ENCODE measurements at regions not wholly inside any gene's neighbourhood (a gene's known extent, or its start where the extent isn't known, plus 50 kb on each side); places are given as distances from the start of the nearest gene placed in this dataset.

DNA sequence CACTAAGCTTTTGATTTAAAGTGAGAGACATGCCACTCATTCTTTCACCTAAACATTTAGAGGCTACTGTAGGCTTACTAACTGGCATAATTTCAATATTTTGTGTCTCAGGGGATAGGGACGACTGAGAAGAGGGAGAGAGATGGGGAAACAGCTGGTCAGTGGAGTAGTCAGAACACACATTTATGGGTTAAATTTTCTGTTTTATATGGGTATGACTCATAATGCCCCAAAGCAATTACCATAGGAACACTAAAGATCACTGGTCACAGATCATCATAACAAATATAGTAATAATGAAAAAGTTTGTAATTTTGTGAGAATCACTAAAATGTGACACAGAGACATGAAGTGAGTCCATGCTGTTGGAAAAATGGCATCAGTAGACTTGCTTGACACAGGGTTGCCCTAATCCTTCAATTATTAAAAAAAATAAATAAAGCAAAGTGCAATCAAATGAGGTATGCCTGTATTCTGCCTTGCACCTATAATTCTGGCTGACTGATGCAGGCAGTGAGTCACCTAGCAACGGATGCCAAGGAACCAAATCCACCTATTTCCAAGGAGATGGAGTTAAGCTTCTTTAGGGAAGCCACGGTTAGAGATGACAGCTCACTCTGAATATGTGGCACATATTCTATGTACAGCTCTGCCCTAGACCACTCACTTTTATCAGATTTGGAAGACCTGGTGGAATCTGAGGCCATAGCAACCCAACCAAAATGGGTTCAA, 166.1 kb downstream of the MARCHF11 start:
- intact Hi-C loops (cut with micrococcal nuclease) = no loop called here
- TF ChIP-seq, protein P1, sequence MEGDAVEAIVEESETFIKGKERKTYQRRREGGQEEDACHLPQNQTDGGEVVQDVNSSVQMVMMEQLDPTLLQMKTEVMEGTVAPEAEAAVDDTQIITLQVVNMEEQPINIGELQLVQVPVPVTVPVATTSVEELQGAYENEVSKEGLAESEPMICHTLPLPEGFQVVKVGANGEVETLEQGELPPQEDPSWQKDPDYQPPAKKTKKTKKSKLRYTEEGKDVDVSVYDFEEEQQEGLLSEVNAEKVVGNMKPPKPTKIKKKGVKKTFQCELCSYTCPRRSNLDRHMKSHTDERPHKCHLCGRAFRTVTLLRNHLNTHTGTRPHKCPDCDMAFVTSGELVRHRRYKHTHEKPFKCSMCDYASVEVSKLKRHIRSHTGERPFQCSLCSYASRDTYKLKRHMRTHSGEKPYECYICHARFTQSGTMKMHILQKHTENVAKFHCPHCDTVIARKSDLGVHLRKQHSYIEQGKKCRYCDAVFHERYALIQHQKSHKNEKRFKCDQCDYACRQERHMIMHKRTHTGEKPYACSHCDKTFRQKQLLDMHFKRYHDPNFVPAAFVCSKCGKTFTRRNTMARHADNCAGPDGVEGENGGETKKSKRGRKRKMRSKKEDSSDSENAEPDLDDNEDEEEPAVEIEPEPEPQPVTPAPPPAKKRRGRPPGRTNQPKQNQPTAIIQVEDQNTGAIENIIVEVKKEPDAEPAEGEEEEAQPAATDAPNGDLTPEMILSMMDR (IDR thresholded peaks at IDR 0.05) = no peak
- DNase-seq (no peak), ATAC-seq (no peak)
- Mint-ChIP-seq H3K27me3 (no peaks in the 10 kb centered on the region), H3K36me3 (ENCODE audit: low read depth) (no peaks in the 10 kb centered on the region), H3K4me1 (ENCODE audit: low read depth) (no peaks in the 10 kb centered on the region), H3K4me3 (no peak overlapping the region), H3K27ac (no peak overlapping the region), H3K9me3 (peaks cover 13% of the 10 kb centered on the region)
- ChIA-PET POLR2A (no interaction called here), CTCF (no interaction called here)

DNA sequence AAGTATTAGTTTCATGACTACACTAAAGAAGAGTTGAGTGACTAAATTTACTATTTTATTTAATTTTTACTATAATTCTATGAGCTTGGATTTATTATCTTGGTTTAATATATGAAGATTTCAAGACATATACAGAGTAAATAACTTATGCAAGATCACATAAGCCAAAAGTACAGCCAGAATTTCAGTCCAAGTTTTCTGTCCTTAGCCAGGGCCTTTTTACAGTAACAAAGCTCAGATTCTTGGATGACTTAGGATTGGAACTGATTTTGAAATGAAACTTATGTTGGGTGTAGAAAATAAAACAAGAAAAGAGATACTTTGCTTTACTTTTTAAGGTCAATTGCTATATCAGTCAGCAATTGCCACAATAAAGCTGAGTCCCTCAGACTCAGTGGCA, 170.3 kb downstream of the MARCHF11 start:
- Mint-ChIP-seq H3K4me3 (no peak overlapping the region), H3K36me3 (ENCODE audit: low read depth) (no peaks in the 10 kb centered on the region), H3K9me3 (peaks cover 21% of the 10 kb centered on the region), H3K27ac (no peak overlapping the region), H3K4me1 (ENCODE audit: low read depth) (no peaks in the 10 kb centered on the region), H3K27me3 (no peaks in the 10 kb centered on the region)
- intact Hi-C loops (cut with micrococcal nuclease) = no loop called here
- POLR2A ChIA-PET = no interaction called here
- CTCF ChIA-PET = no interaction called here
- TF ChIP-seq, protein P1 (IDR thresholded peaks at IDR 0.05) = no peak
- ATAC-seq (no peak), DNase-seq (no peak)

DNA sequence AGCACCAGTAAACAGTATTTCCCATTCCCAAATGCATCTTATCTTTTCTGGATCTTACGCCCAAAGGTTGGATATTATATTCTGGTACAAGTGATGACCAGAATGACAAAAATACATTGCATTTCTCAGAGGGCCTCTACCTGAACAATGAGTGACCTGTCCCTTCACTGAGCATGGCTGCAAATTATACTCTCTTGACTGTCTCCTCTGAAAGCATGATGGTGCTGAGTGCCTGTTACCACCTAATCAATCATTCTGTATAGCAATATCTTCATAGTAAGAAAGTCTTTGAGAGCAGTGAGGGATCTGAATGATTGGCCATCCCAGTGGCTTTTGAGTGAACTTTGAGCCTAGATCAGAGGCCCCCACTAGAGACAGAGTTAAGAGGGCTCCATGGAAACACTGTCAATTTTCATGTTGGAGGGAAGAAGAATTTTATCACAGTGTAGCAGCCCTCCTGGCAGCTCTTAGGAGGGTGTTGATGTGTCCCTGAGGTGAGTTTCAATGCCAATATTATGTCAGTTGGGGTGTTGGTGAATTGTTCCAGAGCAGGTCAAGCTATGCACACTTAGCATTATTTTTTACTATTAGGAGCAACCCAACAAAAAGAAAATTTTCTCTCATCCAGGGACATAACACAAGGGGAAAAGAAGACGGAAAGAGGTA, 171.7 kb downstream of the MARCHF11 start:
- CTCF ChIA-PET = no interaction called here
- DNase-seq = no peak
- H3K27me3 Mint-ChIP-seq = no peaks in the 10 kb centered on the region
- TF ChIP-seq, protein P1 (IDR thresholded peaks at IDR 0.05) = no peak
- no peak overlapping the region for H3K4me3 Mint-ChIP-seq
- H3K4me1 Mint-ChIP-seq (ENCODE audit: low read depth) = no peaks in the 10 kb centered on the region
- ATAC-seq = no peak
- H3K9me3 Mint-ChIP-seq = peaks cover 22% of the 10 kb centered on the region
- no peaks in the 10 kb centered on the region for H3K36me3 Mint-ChIP-seq (ENCODE audit: low read depth)
- H3K27ac Mint-ChIP-seq = no peak overlapping the region
- intact Hi-C loops (cut with micrococcal nuclease) = no loop called here
- POLR2A ChIA-PET = no interaction called here

DNA sequence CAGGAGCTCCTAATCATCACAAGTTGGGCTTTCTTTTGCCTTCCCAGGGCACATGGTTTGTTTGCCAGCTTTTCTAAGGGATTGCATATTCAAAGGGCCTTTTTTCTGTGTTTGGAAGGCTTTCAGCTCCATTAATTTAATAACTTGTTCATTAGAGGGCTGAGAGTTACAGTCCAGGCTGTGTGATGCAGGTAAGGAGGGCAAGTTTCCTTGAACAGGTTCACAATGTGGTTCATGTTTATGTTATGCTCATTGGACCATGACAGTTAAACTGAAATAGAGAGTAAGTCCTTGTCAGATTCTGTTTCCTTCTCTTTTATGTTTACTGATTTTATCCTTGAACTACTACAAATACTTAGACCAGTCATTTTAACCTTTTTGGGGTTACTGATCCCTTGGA, 174.4 kb downstream of the MARCHF11 start:
- Mint-ChIP-seq H3K4me1 (ENCODE audit: low read depth) (no peaks in the 10 kb centered on the region), H3K36me3 (ENCODE audit: low read depth) (no peaks in the 10 kb centered on the region), H3K9me3 (peaks cover 18% of the 10 kb centered on the region), H3K4me3 (no peak overlapping the region), H3K27ac (no peak overlapping the region), H3K27me3 (no peaks in the 10 kb centered on the region)
- ChIA-PET CTCF (no interaction called here), POLR2A (no interaction called here)
- no peak for ATAC-seq
- DNase-seq = no peak
- intact Hi-C loops (cut with micrococcal nuclease) = no loop called here
- TF ChIP-seq, protein P1 (IDR thresholded peaks at IDR 0.05) = no peak

DNA sequence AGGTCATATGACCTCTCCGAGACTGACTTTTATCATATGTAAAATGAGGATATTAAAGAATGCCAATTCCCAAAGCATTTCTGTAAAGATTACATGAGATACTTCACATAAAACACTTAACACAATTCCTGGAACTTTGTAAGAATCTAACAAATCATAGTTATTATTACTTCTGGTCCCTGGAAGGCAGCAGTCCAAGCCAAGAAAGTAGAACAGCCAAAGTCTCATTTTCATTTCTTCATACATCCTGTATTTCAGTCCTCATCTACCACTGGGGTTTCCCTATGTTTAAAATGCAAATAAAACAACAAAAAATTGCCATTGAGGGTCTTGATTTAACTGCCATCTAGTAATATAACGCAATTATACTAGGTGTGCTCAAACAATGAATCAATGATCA, 179.5 kb downstream of the MARCHF11 start:
- DNase-seq (no peak), ATAC-seq (no peak)
- POLR2A ChIA-PET = no interaction called here
- Mint-ChIP-seq H3K27ac (no peak overlapping the region), H3K27me3 (no peaks in the 10 kb centered on the region), H3K4me3 (no peak overlapping the region), H3K36me3 (ENCODE audit: low read depth) (no peaks in the 10 kb centered on the region), H3K9me3 (peaks cover 3% of the 10 kb centered on the region), H3K4me1 (ENCODE audit: low read depth) (no peaks in the 10 kb centered on the region)
- TF ChIP-seq, protein P1 (IDR thresholded peaks at IDR 0.05) = no peak
- intact Hi-C loops (cut with micrococcal nuclease) = no loop called here
- CTCF ChIA-PET = no interaction called here
